ENCODE measurements at regions not wholly inside any gene's neighbourhood (a gene's known extent, or its start where the extent isn't known, plus 50 kb on each side); places are given as distances from the start of the nearest gene placed in this dataset.

DNA sequence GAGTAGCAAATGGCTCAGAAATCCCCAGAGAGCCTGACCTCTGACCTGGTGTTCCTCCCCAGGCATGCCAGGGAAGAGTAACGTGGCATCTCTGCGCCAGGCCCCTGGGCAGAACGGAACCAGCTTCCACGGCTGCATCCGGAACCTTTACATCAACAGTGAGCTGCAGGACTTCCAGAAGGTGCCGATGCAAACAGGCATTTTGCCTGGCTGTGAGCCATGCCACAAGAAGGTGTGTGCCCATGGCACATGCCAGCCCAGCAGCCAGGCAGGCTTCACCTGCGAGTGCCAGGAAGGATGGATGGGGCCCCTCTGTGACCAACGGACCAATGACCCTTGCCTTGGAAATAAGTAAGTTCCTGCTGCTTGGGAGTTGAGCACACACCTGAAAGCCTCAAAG is 83.4 kb upstream of the PACRGL start:
- H3K14ac ChIP-seq (replicated peaks; ENCODE audit: low read depth, low read length) = no peak overlapping the region
- no peak overlapping the region for H2AFZ ChIP-seq (replicated peaks; ENCODE audit: low read length, poor library complexity)
- ATAC-seq (ENCODE audit: low read depth) (no peak), DNase-seq (no peak)
- no peaks in the 10 kb centered on the region for H3K36me3 ChIP-seq (ENCODE audit: control insufficient read depth, insufficient read depth, low read length)
- H2AK9ac ChIP-seq (replicated peaks; ENCODE audit: low read depth, low read length, poor library complexity) = no peak overlapping the region
- H4K91ac ChIP-seq (ENCODE audit: insufficient read depth, low read depth, low read length) = no peak overlapping the region
- H3K9me3 ChIP-seq (ENCODE audit: control insufficient read depth, insufficient read depth, low read length) = no peaks in the 10 kb centered on the region
- no peak overlapping the region for H3K4me3 ChIP-seq (ENCODE audit: insufficient read depth, low read depth, low read length)
- no peak overlapping the region for H3K4ac ChIP-seq (ENCODE audit: low read depth, low read length)
- H4K5ac ChIP-seq (ENCODE audit: low read depth, low read length) = no peak overlapping the region
- H2BK120ac ChIP-seq (ENCODE audit: low read depth, low read length) = no peak overlapping the region
- H3K4me1 ChIP-seq (ENCODE audit: control insufficient read depth, insufficient read depth, low read length) = peaks cover 4% of the 10 kb centered on the region; the same call in 1 of the 2 replicates
- intact Hi-C loops (cut with micrococcal nuclease) (no loop called here), dilution Hi-C loops (cut with HindIII; ENCODE audit: low sequenced_read_pairs, unreplicated experiment) (no loop called here), in situ Hi-C loops (cut with MboI; ENCODE audit: low sequenced_read_pairs) (no loop called here)
- no peak overlapping the region for H2BK5ac ChIP-seq (ENCODE audit: low read depth, low read length, poor library complexity, severe bottlenecking)
- H3K79me1 ChIP-seq (ENCODE audit: low read depth in 1 of 2, low read length in 2 of 2) = no peaks in the 10 kb centered on the region
- H4K20me1 ChIP-seq (ENCODE audit: insufficient read depth, low read length) = no peaks in the 10 kb centered on the region
- H3K4me2 ChIP-seq (ENCODE audit: low read depth, low read length) = no peak overlapping the region
- peaks cover 4% of the 10 kb centered on the region; the same call in 1 of the 2 replicates for H3K9me1 ChIP-seq (ENCODE audit: insufficient read depth, low read length)
- no peak overlapping the region for H3K23ac ChIP-seq (ENCODE audit: low read depth, low read length)
- no peaks in the 10 kb centered on the region for H3K27me3 ChIP-seq (ENCODE audit: control insufficient read depth, insufficient read depth, low read length)
- no peak overlapping the region for H3K18ac ChIP-seq (ENCODE audit: low read depth, low read length)
- no peak overlapping the region for H3K27ac ChIP-seq (ENCODE audit: insufficient read depth, low read length)
- H2AK5ac ChIP-seq (ENCODE audit: low read depth, low read length) = peak overlapping the region; percentile 5; the same call in 1 of the 2 replicates
- H3K56ac ChIP-seq (ENCODE audit: extremely low read depth, insufficient read depth, low read length) = no peak overlapping the region
- H2BK15ac ChIP-seq (ENCODE audit: low read depth, low read length) = no peak overlapping the region
- no peak overlapping the region for H3K9ac ChIP-seq (ENCODE audit: low read depth, low read length)
- POLR2A ChIA-PET (ENCODE audit: unreplicated experiment) = no interaction called here
- H2BK20ac ChIP-seq (ENCODE audit: low read depth, low read length) = no peak overlapping the region
- CTCF ChIA-PET = no interaction called here
- TF ChIP-seq POLR2A (IDR thresholded peaks at IDR 0.05; ENCODE audit: low read depth, low read length) (no peak), RFX5 (IDR thresholded peaks at IDR 0.05; ENCODE audit: low read depth, low read length) (no peak), MAFK (IDR thresholded peaks at IDR 0.05; ENCODE audit: low read depth, low read length) (no peak), CHD1 (IDR thresholded peaks at IDR 0.05; ENCODE audit: low read depth, low read length) (no peak), CEBPB (IDR thresholded peaks at IDR 0.05; ENCODE audit: low read depth, low read length) (no peak), MXI1 (IDR thresholded peaks at IDR 0.05; ENCODE audit: borderline replicate concordance, low read depth, low read length) (no peak)
- TF ChIP-seq, protein P1, sequence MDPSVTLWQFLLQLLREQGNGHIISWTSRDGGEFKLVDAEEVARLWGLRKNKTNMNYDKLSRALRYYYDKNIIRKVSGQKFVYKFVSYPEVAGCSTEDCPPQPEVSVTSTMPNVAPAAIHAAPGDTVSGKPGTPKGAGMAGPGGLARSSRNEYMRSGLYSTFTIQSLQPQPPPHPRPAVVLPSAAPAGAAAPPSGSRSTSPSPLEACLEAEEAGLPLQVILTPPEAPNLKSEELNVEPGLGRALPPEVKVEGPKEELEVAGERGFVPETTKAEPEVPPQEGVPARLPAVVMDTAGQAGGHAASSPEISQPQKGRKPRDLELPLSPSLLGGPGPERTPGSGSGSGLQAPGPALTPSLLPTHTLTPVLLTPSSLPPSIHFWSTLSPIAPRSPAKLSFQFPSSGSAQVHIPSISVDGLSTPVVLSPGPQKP (IDR thresholded peaks at IDR 0.05; ENCODE audit: borderline replicate concordance, low read depth, low read length) = no peak
- TF ChIP-seq, protein P2, sequence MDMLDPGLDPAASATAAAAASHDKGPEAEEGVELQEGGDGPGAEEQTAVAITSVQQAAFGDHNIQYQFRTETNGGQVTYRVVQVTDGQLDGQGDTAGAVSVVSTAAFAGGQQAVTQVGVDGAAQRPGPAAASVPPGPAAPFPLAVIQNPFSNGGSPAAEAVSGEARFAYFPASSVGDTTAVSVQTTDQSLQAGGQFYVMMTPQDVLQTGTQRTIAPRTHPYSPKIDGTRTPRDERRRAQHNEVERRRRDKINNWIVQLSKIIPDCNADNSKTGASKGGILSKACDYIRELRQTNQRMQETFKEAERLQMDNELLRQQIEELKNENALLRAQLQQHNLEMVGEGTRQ (IDR thresholded peaks at IDR 0.05; ENCODE audit: low read depth, low read length) = no peak
- no TSS peak for BruUV-seq (replicated peaks)
- WGBS, 2 experiments (ENCODE audit: extremely low coverage in 2 of 2, insufficient read length in 1 of 2) = 83% methylated on average over 1 of the region's 8 CpGs; no CpG with 5 or more reads in 1 of the 2 experiments
- H4K8ac ChIP-seq (ENCODE audit: low read depth in 2 of 2, low read length in 2 of 2) = no peak overlapping the region
